Natural killer cell (primary cell): ENCODE measurements at regions not wholly inside any gene's neighbourhood (a gene's known extent, or its start where the extent isn't known, plus 50 kb on each side); places are given as distances from the start of the nearest gene placed in this dataset.

Experiments
- ATAC-seq, 3 donors: fragments of 150-1000 bp in 2 of 3; fragments of 200-7000 bp in 1 of 3; cut with Tn5 transposase; 1 replicate in 1 of 3; 2 replicates in 2 of 3; pipeline ENCODE4 v1.10.0; 2021; ENCODE audit warnings: mild to moderate bottlenecking in 2 of 3, moderate library complexity in 2 of 3
- DNase-seq, 2 donors: peaks; one replicate each; pipeline versions ENCODE4 v3.0.0 to v3.0.0-alpha.2; 2013 to 2021; ENCODE audit warnings: mixed read lengths in 1 of 2
- H3K27ac ChIP-seq: one replicate; pipeline ENCODE4 v1.5.1; 2013; ENCODE audit warnings: mild to moderate bottlenecking, low read length
- H3K27me3 ChIP-seq: one replicate; pipeline ENCODE4 v1.6.1; 2013; ENCODE audit warnings: low read length; ENCODE audit not compliant: control insufficient read depth, insufficient read depth
- H3K36me3 ChIP-seq: one replicate; pipeline ENCODE4 v1.6.1; 2013; ENCODE audit warnings: low read length; ENCODE audit not compliant: control insufficient read depth, insufficient read depth
- H3K4me1 ChIP-seq: one replicate; pipeline ENCODE4 v1.6.1; 2013; ENCODE audit warnings: low read length; ENCODE audit not compliant: control insufficient read depth, insufficient read depth
- H3K4me3 ChIP-seq: one replicate; pipeline ENCODE4 v1.5.1; 2013; ENCODE audit warnings: low read length
- H3K9me3 ChIP-seq: one replicate; pipeline ENCODE4 v1.6.1; 2013; ENCODE audit warnings: low read length; ENCODE audit not compliant: control insufficient read depth, insufficient read depth
- H3K27ac Mint-ChIP-seq, 2 donors: one replicate each; pipeline ENCODE4 v1.8.0; 2022; ENCODE audit warnings: mild to moderate bottlenecking in 2 of 2, mixed read lengths in 2 of 2, moderate library complexity in 1 of 2
- H3K27me3 Mint-ChIP-seq, 2 donors: one replicate each; pipeline ENCODE4 v1.8.0; 2022; ENCODE audit warnings: low read depth in 2 of 2, mixed read lengths in 2 of 2
- H3K36me3 Mint-ChIP-seq: one replicate; pipeline ENCODE4 v1.8.0; 2022; ENCODE audit warnings: mixed read lengths
- H3K4me1 Mint-ChIP-seq, 2 donors: one replicate each; pipeline ENCODE4 v1.8.0; 2022; ENCODE audit warnings: mixed read lengths in 2 of 2
- H3K4me3 Mint-ChIP-seq: one replicate; pipeline ENCODE4 v1.8.0; 2022; ENCODE audit warnings: mild to moderate bottlenecking, moderate library complexity, mixed read lengths
- H3K9me3 Mint-ChIP-seq, 2 donors: one replicate each; pipeline ENCODE4 v1.8.0; 2022; ENCODE audit warnings: mixed read lengths in 2 of 2
- CTCF ChIP-seq: fragments of 200-600 bp; IDR thresholded peaks from one replicate; pipeline ENCODE4 v1.8.0; 2022; ENCODE audit warnings: antibody characterized with exemption
- WGBS: methylation state at CpG from one replicate; pipeline ENCODE4 v1.1.7; 2013; ENCODE audit warnings: missing lambda C conversion rate; ENCODE audit not compliant: insufficient coverage; 5-methylcytosine and 5-hydroxymethylcytosine counted together
- intact Hi-C: fragments of 100-400 bp; cut with micrococcal nuclease; formaldehyde crosslinking; loops from one replicate; pipeline ENCODE4 v1.14.2; 2022

GRCh38 chr6:79813143-79813850 is 134.1 kb downstream of the ELOVL4 start:
- intact Hi-C loops, result no loop called here
- H3K4me3 Mint-ChIP-seq, result no peak overlapping the region

GRCh38 chr6:79812195-79812594 is 135.2 kb downstream of the ELOVL4 start:
- Mint-ChIP-seq H3K4me3 (no peak overlapping the region), H3K27ac (no peak overlapping the region), H3K4me1 (no peaks in the 10 kb centered on the region), H3K27me3 (peaks cover 5 to 14% of the 10 kb centered on the region in 2 donors), H3K36me3 (no peaks in the 10 kb centered on the region), H3K9me3 (no peaks in the 10 kb centered on the region)
- Histone ChIP-seq H3K4me1 (no peaks in the 10 kb centered on the region), H3K36me3 (no peaks in the 10 kb centered on the region), H3K4me3 (no peak overlapping the region), H3K27ac (no peak overlapping the region), H3K9me3 (no peaks in the 10 kb centered on the region), H3K27me3 (no peaks in the 10 kb centered on the region)
- no peak for ATAC-seq
- intact Hi-C loops, result no loop called here
- DNase-seq, result no peak
- WGBS, result 77% methylated on average over 8 of the region's 8 CpGs
- no peak for TF ChIP-seq CTCF

More at GRCh38 chr6:79813143-79813850, 134.1 kb downstream of the ELOVL4 start:
- ATAC-seq (no peak), DNase-seq (no peak)
- Mint-ChIP-seq H3K27me3 (peaks cover 5 to 6% of the 10 kb centered on the region in 2 donors), H3K36me3 (no peaks in the 10 kb centered on the region), H3K4me1 (no peaks in the 10 kb centered on the region), H3K9me3 (no peaks in the 10 kb centered on the region), H3K27ac (no peak overlapping the region)
- 90% methylated on average over 2 of the region's 2 CpGs for WGBS
- Histone ChIP-seq H3K36me3 (no peaks in the 10 kb centered on the region), H3K27ac (no peak overlapping the region), H3K27me3 (no peaks in the 10 kb centered on the region), H3K4me3 (no peak overlapping the region), H3K9me3 (no peaks in the 10 kb centered on the region), H3K4me1 (no peaks in the 10 kb centered on the region)
- TF ChIP-seq CTCF, result no peak

GRCh38 chr6:79810871-79811270 is 136.5 kb downstream of the ELOVL4 start:
- H3K4me1 Mint-ChIP-seq, result no peaks in the 10 kb centered on the region
- no peak overlapping the region for H3K27ac Mint-ChIP-seq
- peaks cover 5 to 14% of the 10 kb centered on the region in 2 donors for H3K27me3 Mint-ChIP-seq
- intact Hi-C loops, result no loop called here
- H3K4me3 Mint-ChIP-seq, result no peak overlapping the region
- H3K4me1 ChIP-seq, result no peaks in the 10 kb centered on the region
- DNase-seq, result no peak
- no peaks in the 10 kb centered on the region for H3K27me3 ChIP-seq
- no peaks in the 10 kb centered on the region for H3K9me3 Mint-ChIP-seq
- WGBS, result 85% methylated on average over 3 of the region's 3 CpGs
- H3K36me3 ChIP-seq, result no peaks in the 10 kb centered on the region
- H3K36me3 Mint-ChIP-seq, result no peaks in the 10 kb centered on the region
- H3K4me3 ChIP-seq, result no peak overlapping the region
- H3K9me3 ChIP-seq, result no peaks in the 10 kb centered on the region
- no peak for TF ChIP-seq CTCF
- no peak overlapping the region for H3K27ac ChIP-seq
- no peak for ATAC-seq

GRCh38 chr6:79810185-79810705 is 137.1 kb downstream of the ELOVL4 start:
- H3K9me3 Mint-ChIP-seq, result no peaks in the 10 kb centered on the region
- Histone ChIP-seq H3K4me3 (no peak overlapping the region), H3K4me1 (no peaks in the 10 kb centered on the region), H3K27me3 (no peaks in the 10 kb centered on the region), H3K36me3 (no peaks in the 10 kb centered on the region), H3K9me3 (no peaks in the 10 kb centered on the region), H3K27ac (no peak overlapping the region)
- peaks cover 4% of the 10 kb centered on the region for H3K36me3 Mint-ChIP-seq
- intact Hi-C loops, result no loop called here
- no peak overlapping the region for H3K27ac Mint-ChIP-seq
- no peak for TF ChIP-seq CTCF
- no peak overlapping the region for H3K4me3 Mint-ChIP-seq
- H3K4me1 Mint-ChIP-seq, result no peaks in the 10 kb centered on the region
- ATAC-seq, result no peak
- WGBS, result 80% methylated on average over 10 of the region's 10 CpGs
- no peak for DNase-seq
- peaks cover 8 to 18% of the 10 kb centered on the region in 2 donors for H3K27me3 Mint-ChIP-seq
